ENCODE measurements at regions not wholly inside any gene's neighbourhood (a gene's known extent, or its start where the extent isn't known, plus 50 kb on each side); places are given as distances from the start of the nearest gene placed in this dataset.
"Not testable (repeated sequence)": the region's sequence is repeated elsewhere in the genome, so short reads cannot be mapped to it uniquely, and the experiment has no call there.

DNA sequence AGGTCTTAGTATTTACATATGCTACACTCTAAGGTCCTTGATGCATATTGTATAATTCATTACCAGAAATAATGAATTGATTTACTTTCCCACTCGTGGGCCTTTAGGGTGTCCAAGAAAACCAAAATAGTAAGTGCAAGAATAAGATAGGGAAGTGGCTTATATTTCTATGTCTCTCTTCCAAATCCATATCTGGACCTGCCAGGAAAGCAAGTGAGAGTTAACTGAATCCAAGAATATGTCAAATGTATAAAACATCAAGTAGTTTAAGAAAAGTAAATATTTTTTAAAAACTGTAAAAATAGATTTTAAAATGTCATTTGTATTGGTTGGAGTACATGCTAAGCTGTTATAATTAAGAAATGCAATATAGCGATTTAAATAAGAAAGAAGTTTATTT is 1072.1 kb downstream of the OTOL1 start:
- no peak for DNase-seq

- DNase-seq = no peak
These were observed 1072.7 kb downstream of the OTOL1 start for GRCh38 chr3:162569314-162569713.

- no peak for DNase-seq
These were observed 1088.4 kb downstream of the OTOL1 start for GRCh38 chr3:162584986-162585385.

GRCh38 chr3:162586591-162586990 is 1090.0 kb downstream of the OTOL1 start:
- DNase-seq = no peak

DNA sequence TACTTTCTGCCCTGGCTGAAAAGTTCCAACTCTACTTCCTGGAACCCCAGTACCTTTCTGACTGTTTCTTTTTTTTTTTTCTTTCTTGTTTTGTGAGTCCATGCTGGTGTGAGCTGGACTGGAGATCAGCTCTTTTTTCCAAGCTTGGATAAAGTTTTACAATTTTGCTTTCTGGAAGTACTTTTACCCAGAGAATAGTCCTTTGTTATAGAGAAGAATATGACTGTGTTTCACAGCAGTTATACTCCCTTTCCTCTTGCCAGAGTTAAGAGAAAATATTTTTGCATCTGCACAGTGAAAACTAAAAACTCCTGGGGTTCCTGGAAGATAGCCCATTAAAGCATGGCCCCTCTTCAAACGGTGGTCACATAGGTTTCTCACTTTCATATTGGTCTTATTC is 1100.6 kb downstream of the OTOL1 start:
- DNase-seq = no peak

DNA sequence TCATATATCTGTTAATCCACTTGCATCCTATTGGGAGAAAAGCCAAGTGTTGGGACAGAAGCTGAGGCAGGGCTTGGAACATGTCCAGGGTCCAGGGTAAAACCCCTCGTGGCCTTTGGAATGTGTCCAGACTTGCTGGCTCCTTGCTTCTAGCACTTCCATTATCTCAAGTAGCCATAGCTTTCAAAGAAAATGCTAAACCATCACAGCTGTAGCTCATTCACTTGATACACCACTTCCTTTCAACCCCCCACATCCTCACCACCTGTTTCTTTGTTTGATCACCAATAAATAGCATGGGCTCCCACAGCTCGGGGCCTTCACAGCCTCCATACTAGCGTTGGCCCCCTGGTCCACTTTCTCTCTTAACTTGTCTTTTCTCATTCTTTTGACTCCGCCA is 1101.9 kb downstream of the OTOL1 start:
- not testable (repeated sequence) for DNase-seq

GRCh38 chr3:162599742-162600141 is 1103.1 kb downstream of the OTOL1 start:
- DNase-seq = not testable (repeated sequence)

DNA sequence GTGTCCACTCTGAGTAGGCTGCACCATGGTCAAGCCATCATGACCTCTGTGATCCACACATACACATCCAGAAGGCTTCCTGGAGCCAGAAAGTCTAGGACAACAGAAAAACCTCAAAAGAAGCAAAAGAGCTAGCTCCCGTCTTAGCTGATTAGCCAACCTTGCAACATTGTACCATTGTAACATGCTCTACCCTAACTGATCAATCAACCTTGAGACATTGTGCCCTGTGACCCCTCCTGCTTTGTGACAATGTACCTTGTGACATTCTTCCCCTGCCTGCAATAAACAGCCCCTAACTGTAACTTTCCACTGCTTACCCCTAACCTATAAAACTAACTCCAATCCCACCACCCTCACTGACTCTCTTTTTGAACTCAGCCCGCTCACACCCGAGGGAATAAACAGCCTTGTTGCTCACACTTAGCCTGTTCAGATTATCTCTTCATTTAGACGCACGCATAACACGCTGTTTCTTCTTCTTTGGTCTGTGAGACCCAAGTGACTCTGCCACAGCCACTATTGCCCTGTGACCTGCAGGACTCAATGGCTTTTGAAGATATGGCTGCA is 1104.6 kb downstream of the OTOL1 start:
- no peak for DNase-seq

DNA sequence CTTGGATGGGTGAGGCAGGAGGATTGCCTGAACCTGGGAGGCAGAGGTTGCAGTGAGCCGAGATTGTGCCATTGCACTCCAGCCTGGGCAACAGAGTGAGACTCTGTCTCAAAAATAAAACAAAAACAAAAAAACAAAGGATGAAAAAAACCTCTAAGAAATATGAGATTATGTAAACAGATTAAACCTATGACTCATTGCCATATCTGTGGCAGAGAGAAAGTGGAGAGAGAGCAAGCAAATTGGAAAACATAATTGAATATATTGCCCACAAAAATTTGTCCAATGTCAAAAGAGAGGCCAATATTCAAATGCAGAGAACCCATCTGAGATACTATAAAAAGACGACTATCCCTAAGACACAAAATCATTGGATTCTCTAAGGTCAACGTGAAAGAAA is 1106.0 kb downstream of the OTOL1 start:
- no peak for DNase-seq

GRCh38 chr3:162605651-162606204 is 1109.1 kb downstream of the OTOL1 start:
- no peak for DNase-seq

- no peak for DNase-seq
These were observed 1113.7 kb downstream of the OTOL1 start for GRCh38 chr3:162610261-162610660.

- DNase-seq = no peak
These were observed 1116.4 kb downstream of the OTOL1 start for GRCh38 chr3:162612991-162613390.

DNA sequence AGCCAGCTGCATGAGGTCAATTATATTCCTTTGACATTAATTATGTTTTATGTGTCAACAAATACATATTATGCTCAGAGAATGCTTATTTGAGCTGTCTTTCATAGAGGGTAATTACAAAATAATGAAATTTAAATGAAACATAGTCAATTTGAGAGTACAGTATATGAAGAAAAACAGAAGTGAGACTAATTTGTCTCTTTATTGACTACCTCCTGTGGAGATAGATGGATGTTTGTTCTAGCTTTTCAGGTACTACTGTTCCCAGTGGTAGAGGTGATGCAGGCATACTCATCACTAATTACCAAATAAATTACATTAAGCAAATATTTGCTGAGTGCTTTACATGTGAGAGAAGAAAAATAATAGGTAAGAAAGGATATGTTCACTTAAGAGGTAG is 1129.6 kb downstream of the OTOL1 start:
- no peak for DNase-seq

DNA sequence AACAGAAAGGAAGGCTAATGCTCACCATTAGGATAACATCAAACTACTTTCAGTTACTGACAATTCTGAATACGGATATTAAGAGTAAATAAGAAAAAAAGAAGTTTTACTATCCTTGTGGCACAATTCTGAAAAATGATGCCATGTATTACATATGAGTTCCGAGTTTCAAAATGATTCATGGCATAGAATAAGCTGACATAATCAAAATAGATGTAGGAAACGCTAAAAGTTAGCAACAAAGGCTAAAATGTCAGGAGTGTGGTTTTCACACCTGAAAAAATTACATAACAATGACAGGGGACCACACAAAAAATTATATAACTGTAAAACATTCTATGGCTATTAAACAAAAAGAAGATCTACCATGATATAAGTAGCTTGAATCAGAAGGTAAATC is 1131.9 kb downstream of the OTOL1 start:
- DNase-seq = no peak

DNA sequence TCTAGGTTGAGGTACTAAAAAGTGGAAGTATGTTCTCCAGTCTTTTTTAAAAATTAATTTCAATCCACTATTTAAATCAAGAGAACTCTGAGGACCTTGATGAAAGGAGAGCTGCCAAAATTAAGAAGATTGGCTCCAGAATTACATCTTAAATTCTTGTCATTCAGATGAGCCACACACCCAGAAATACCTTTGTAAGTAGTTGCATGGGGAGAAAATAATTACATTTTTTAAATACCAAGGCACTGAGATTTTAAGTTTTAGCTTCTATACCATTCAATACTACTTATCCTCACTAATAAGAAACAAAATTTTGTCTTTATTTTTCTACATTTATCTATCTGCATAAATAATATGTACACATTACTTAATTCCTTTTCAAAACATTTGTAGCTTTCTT is 1132.8 kb downstream of the OTOL1 start:
- no peak for DNase-seq

DNA sequence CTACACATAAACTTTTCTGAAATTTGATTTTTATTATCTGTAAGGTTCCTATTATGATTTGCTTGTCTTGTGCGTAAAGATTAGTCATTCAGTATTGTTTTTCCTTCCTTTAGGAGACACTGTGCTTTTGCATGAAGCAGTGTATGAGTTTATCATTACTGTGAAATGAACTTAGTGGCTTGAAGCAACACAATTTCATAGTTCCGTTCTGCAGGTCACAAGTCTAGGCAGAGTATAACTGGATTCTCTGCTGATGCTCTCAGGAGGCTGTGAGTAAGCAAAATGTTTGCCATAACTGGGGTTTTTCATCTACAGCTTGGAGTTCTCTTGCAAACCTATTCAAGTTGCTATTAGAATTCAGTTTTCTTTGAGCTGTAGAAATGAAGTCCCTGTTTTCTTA is 1136.1 kb downstream of the OTOL1 start:
- DNase-seq = no peak

- not testable (repeated sequence) for DNase-seq
These were observed 1143.6 kb downstream of the OTOL1 start for GRCh38 chr3:162640208-162640607.

GRCh38 chr3:162641317-162641716 is 1144.7 kb downstream of the OTOL1 start:
- DNase-seq = no peak

GRCh38 chr3:162641907-162642306 is 1145.3 kb downstream of the OTOL1 start:
- DNase-seq = no peak

- no peak for DNase-seq
These were observed 1146.6 kb downstream of the OTOL1 start for GRCh38 chr3:162643245-162643644.

DNA sequence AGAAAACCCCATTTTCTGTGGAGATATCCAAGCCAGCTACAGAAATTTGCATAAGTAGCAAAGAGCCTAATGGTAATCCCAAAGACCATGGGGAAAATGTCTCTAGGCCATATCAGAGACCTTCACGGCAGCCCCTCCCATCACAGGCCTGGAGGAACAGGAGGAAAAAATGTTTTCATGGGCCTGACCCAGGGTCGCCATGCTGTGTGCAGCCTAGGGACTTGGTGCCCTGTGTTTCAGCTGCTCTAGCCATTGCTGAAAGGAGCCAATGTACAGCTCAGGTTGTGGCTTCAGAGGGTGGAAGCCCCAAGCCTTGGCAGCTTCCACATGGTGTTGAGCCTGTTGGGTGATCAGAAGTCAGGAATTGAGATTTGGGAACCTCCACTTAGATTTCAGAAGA is 1150.7 kb downstream of the OTOL1 start:
- DNase-seq = no peak

GRCh38 chr3:162658003-162658402 is 1161.4 kb downstream of the OTOL1 start:
- DNase-seq = no peak

DNA sequence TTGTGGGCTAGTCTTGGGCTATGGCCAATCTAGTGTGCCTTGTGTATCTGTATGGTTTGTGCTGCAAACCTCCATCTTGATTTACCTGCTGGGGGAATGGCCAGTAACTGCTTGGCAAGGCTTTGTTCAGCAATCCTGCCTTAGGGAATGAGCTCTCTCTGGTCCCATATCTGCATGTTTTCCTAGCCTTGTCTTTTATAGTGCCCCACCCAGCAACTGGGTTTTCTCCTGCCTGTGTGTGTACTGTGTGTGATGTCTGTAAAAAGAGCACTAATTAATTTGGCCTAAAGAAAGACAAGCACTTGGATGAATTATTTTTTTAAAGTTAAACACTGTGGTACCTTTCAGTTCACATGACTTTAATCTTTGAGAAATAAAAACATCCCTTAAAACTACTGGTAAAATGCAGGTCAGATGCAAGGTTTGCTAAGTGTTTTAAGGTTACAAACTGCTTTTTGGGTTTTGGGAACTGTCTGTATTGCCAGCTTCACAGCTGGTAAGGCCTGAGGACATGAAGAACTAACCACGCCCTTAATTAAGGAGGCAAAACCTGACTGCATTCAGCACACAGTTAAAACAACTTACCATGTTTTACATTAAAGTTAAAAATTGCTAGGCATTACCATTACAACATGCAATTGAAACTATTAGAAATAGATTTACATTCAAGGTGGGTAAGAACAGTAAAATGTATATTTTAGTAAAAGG is 1169.2 kb downstream of the OTOL1 start:
- no peak for DNase-seq

DNA sequence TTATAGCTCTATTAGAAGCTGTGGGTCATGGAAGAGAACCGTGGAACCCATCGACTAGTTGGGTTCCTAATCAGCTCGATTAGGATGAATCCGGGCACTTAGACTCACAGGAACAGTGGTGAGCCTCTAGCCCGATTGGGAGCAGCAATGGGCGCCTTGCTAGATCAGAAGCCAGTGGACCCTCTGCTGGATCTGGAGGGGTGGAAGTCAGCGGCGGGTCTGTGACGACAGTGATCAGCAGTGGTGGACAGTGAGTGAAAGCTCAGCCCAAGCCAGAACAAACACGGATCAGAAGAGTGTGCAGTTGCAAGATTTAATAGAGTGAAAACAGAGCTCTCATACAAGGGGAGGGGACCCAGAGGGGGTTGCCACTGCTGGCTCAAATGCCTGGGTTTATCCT is 1170.2 kb downstream of the OTOL1 start:
- DNase-seq = no peak

DNA sequence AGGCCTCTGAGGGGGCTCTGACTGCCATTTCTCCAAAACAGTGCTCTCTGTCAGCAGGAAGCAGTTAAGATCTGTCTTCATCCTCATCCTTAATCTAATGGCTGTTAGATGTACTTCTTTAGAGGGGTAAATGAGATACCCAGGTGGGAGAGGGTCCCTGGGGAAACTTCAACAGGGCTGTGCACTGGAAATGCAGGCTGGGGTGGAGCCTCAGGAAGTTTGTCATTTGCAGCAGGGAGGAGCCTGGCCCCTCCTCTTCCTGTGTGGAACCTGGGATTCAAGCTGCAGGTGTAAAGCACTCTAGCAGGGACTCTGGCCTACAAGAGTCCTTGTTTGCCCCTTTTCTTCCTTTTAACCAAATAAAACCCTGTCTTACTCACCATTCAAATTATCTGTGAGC is 1173.6 kb downstream of the OTOL1 start:
- DNase-seq = no peak
